ENCODE measurements at regions not wholly inside any gene's neighbourhood (a gene's known extent, or its start where the extent isn't known, plus 50 kb on each side); places are given as distances from the start of the nearest gene placed in this dataset.

GRCh38 chr10:31219306-31219705 is 99.7 kb upstream of the ZEB1 start:
- no peaks in the 10 kb centered on the region for H3K9me3 Mint-ChIP-seq

More at GRCh38 chr10:31219306-31219705, 99.7 kb upstream of the ZEB1 start:
- no peaks in the 10 kb centered on the region for H3K27me3 ChIP-seq (ENCODE audit: insufficient read depth)
- no peaks in the 10 kb centered on the region for H3K36me3 ChIP-seq (ENCODE audit: insufficient read depth)
- Mint-ChIP-seq H3K4me1 (peaks cover 3% of the 10 kb centered on the region; the same call in 1 of the 3 replicates), H3K27me3 (ENCODE audit: insufficient read depth, low read depth, poor library complexity) (no peaks in the 10 kb centered on the region), H3K36me3 (ENCODE audit: low read depth) (no peaks in the 10 kb centered on the region), H3K27ac (no peak overlapping the region), H3K4me3 (no peak overlapping the region)
- ATAC-seq, result no peak
- no peaks in the 10 kb centered on the region for H4K20me1 ChIP-seq (replicated peaks; ENCODE audit: insufficient read depth)
- H3K79me2 ChIP-seq (replicated peaks; ENCODE audit: insufficient read depth), result no peaks in the 10 kb centered on the region
- no peak for TF ChIP-seq ZNF462 (CRISPR knock-in tag; IDR thresholded peaks at IDR 0.05)
- no peak for TF ChIP-seq CREB1 (CRISPR knock-in tag; IDR thresholded peaks at IDR 0.05; ENCODE audit: low read depth)
- TF ChIP-seq JUNB (IDR thresholded peaks at IDR 0.05; ENCODE audit: unreplicated experiment), result no peak
- no peak for TF ChIP-seq NANOG (IDR thresholded peaks at IDR 0.05; ENCODE audit: borderline replicate concordance)
- no peak for TF ChIP-seq EZH2phosphoT487 (IDR thresholded peaks at IDR 0.05; ENCODE audit: unreplicated experiment)
- TF ChIP-seq ETS1 (IDR thresholded peaks at IDR 0.05), result no peak
- no peak for TF ChIP-seq ZNF114 (CRISPR knock-in tag; IDR thresholded peaks at IDR 0.05)
- TF ChIP-seq STAT1 (IDR thresholded peaks at IDR 0.05; ENCODE audit: unreplicated experiment), result no peak
- no peak for TF ChIP-seq CTCF (conservative IDR thresholded peaks at IDR 0.05; ENCODE audit: low read depth in 2 of 2)
- no peak for TF ChIP-seq ZNF331 (CRISPR knock-in tag; IDR thresholded peaks at IDR 0.05; ENCODE audit: low read depth)
- TF ChIP-seq POLR2AphosphoS5 (IDR thresholded peaks at IDR 0.05; ENCODE audit: low read depth), result no peak
- TF ChIP-seq EZH2 (IDR thresholded peaks at IDR 0.05; ENCODE audit: low read depth, unreplicated experiment), result no peak
- no peak for TF ChIP-seq REST (IDR thresholded peaks at IDR 0.05; ENCODE audit: unreplicated experiment)
- no peaks in the 10 kb centered on the region for H3F3A ChIP-seq (replicated peaks; ENCODE audit: low read depth)
- H3K4me3 ChIP-seq, result no peak overlapping the region
- no peak for DNase-seq (ENCODE audit: low spot score)
- H3K9me2 ChIP-seq (ENCODE audit: insufficient read depth), result no peaks in the 10 kb centered on the region
- H3K27ac ChIP-seq (ENCODE audit: low read depth), result no peak overlapping the region
- H2AFZ ChIP-seq, result no peak overlapping the region
- no peak overlapping the region for H3K4me2 ChIP-seq
- no peaks in the 10 kb centered on the region for H3K4me1 ChIP-seq (ENCODE audit: insufficient read depth)
